HFF-Myc (cell line): ENCODE measurements at regions not wholly inside any gene's neighbourhood (a gene's known extent, or its start where the extent isn't known, plus 50 kb on each side); places are given as distances from the start of the nearest gene placed in this dataset.
"Not testable (repeated sequence)": the region's sequence is repeated elsewhere in the genome, so short reads cannot be mapped to it uniquely, and the experiment has no call there.

Experiments used
- DNase-seq: peaks from one replicate; pipeline ENCODE4 v3.0.0-alpha.2; 2011; ENCODE audit warnings: low read depth; ENCODE audit errors: extremely low read depth
- H3K4me3 ChIP-seq: replicated peaks from 2 replicates; pipeline ENCODE4 v1.5.1; 2011; ENCODE audit warnings: low read depth, mild to moderate bottlenecking, control low read depth, low read length
- CTCF ChIP-seq: IDR thresholded peaks from 2 replicates; pipeline ENCODE4 v1.5.1; 2012; ENCODE audit warnings: mild to moderate bottlenecking, low read depth, low read length, control low read depth; ENCODE audit errors: missing control alignments

- H3K4me3 ChIP-seq: no peak overlapping the region
- DNase-seq: no peak
- TF ChIP-seq CTCF: no peak
Measured at GRCh38 chr4:81304871-81305270, 89.8 kb upstream of the PRKG2 start.

- DNase-seq, H3K4me3 ChIP-seq: not testable (repeated sequence)
Measured at GRCh38 chr4:81300352-81300751, 85.3 kb upstream of the PRKG2 start.

- H3K4me3 ChIP-seq: no peak overlapping the region
- no peak for DNase-seq
- TF ChIP-seq CTCF: no peak
Measured at GRCh38 chr4:81290813-81291212, 75.8 kb upstream of the PRKG2 start.

- TF ChIP-seq CTCF: no peak
- DNase-seq: no peak
- H3K4me3 ChIP-seq: no peak overlapping the region
Measured at GRCh38 chr4:81287101-81287500, 72.1 kb upstream of the PRKG2 start.

- no peak for TF ChIP-seq CTCF
Measured at GRCh38 chr4:81282131-81282530, 67.1 kb upstream of the PRKG2 start.

GRCh38 chr4:81274460-81274859, 59.4 kb upstream of the PRKG2 start:
- TF ChIP-seq CTCF: no peak
- DNase-seq: no peak
- H3K4me3 ChIP-seq: no peak overlapping the region

More at GRCh38 chr4:81282131-81282530, 67.1 kb upstream of the PRKG2 start:
- DNase-seq: no peak
- no peak overlapping the region for H3K4me3 ChIP-seq

- TF ChIP-seq CTCF: no peak
- no peak overlapping the region for H3K4me3 ChIP-seq
Measured at GRCh38 chr4:81272671-81273070, 57.6 kb upstream of the PRKG2 start.

More at GRCh38 chr4:81272671-81273070, 57.6 kb upstream of the PRKG2 start:
- DNase-seq: no peak
